H9 (cell line): ENCODE measurements at regions not wholly inside any gene's neighbourhood (a gene's known extent, or its start where the extent isn't known, plus 50 kb on each side); places are given as distances from the start of the nearest gene placed in this dataset.

ENCODE experiments used
- DNase-seq: peaks from one replicate; pipeline ENCODE4 v3.0.0-alpha.2; 2017
- H2AFZ ChIP-seq: one replicate; pipeline ENCODE4 v1.6.1; 2013; ENCODE audit warnings: mild to moderate bottlenecking, low read length, control low read depth, moderate library complexity
- H2AK5ac ChIP-seq: 2 replicates; pipeline ENCODE4 v1.6.1; 2013; ENCODE audit warnings: low read length, control low read depth, mixed read lengths; ENCODE audit not compliant: insufficient read length
- H2BK120ac ChIP-seq: one replicate; pipeline ENCODE4 v1.6.1; 2013; ENCODE audit warnings: low read depth, mild to moderate bottlenecking, low read length, control low read depth, inconsistent platforms; ENCODE audit not compliant: poor library complexity, severe bottlenecking
- H2BK12ac ChIP-seq: 2 replicates; pipeline ENCODE4 v1.6.1; 2013; ENCODE audit warnings: low read length, control low read depth, mixed read lengths, low read depth; ENCODE audit not compliant: insufficient read length
- H2BK15ac ChIP-seq: 2 replicates; pipeline ENCODE4 v1.6.1; 2013; ENCODE audit warnings: low read depth, low read length, control low read depth
- H2BK20ac ChIP-seq: one replicate; pipeline ENCODE4 v1.6.1; 2013; ENCODE audit warnings: low read depth, mild to moderate bottlenecking, low read length, control low read depth, inconsistent platforms; ENCODE audit not compliant: poor library complexity, severe bottlenecking
- H2BK5ac ChIP-seq: 2 replicates; pipeline ENCODE4 v1.6.1; 2013; ENCODE audit warnings: low read length, control low read depth, mixed read lengths; ENCODE audit not compliant: insufficient read length
- H3K14ac ChIP-seq: 2 replicates; pipeline ENCODE4 v1.6.1; 2013; ENCODE audit warnings: low read length, control low read depth; ENCODE audit not compliant: insufficient read depth
- H3K18ac ChIP-seq: 2 replicates; pipeline ENCODE4 v1.6.1; 2013; ENCODE audit warnings: low read depth, mild to moderate bottlenecking, mixed read lengths, low read length, control low read depth; ENCODE audit not compliant: insufficient read length
- H3K23ac ChIP-seq: 2 replicates; pipeline ENCODE4 v1.6.1; 2013; ENCODE audit warnings: low read length, control low read depth, mixed read lengths, low read depth; ENCODE audit not compliant: insufficient read length
- H3K23me2 ChIP-seq: 2 replicates; pipeline ENCODE4 v1.6.1; 2013; ENCODE audit warnings: low read depth, mild to moderate bottlenecking, mixed read lengths, low read length, control low read depth; ENCODE audit not compliant: insufficient read length, poor library complexity, severe bottlenecking
- H3K27ac ChIP-seq: 2 replicates; pipeline ENCODE4 v1.5.1; 2013; ENCODE audit warnings: low read length, control low read depth, mixed read lengths, low read depth; ENCODE audit not compliant: insufficient read length
- H3K27me3 ChIP-seq: 2 replicates; pipeline ENCODE4 v1.6.1; 2013; ENCODE audit warnings: low read length, control low read depth, inconsistent platforms; ENCODE audit not compliant: insufficient read depth
- H3K4ac ChIP-seq: 2 replicates; pipeline ENCODE4 v1.6.1; 2013; ENCODE audit warnings: low read depth, mild to moderate bottlenecking, control low read depth, inconsistent platforms, low read length, moderate library complexity
- H3K4me1 ChIP-seq: 2 replicates; pipeline ENCODE4 v1.6.1; 2013; ENCODE audit warnings: low read length, control low read depth, inconsistent platforms; ENCODE audit not compliant: insufficient read depth
- H3K4me2 ChIP-seq: 2 replicates; pipeline ENCODE4 v1.6.1; 2013; ENCODE audit warnings: low read length, control low read depth, mixed read lengths; ENCODE audit not compliant: insufficient read length, insufficient read depth
- H3K56ac ChIP-seq: 2 replicates; pipeline ENCODE4 v1.6.1; 2013; ENCODE audit warnings: low read depth, mild to moderate bottlenecking, mixed read lengths, low read length, control low read depth; ENCODE audit not compliant: insufficient read length
- H3K79me1 ChIP-seq: 2 replicates; pipeline ENCODE4 v1.6.1; 2013; ENCODE audit warnings: low read depth, mild to moderate bottlenecking, moderate library complexity, low read length, control low read depth, inconsistent platforms; ENCODE audit not compliant: insufficient read depth, poor library complexity, severe bottlenecking
- H3K79me2 ChIP-seq: 2 replicates; pipeline ENCODE4 v1.6.1; 2013; ENCODE audit warnings: low read length, control low read depth, inconsistent platforms; ENCODE audit not compliant: insufficient read depth
- H3K9ac ChIP-seq: 2 replicates; pipeline ENCODE4 v1.6.1; 2013; ENCODE audit warnings: low read length, control low read depth, mixed read lengths; ENCODE audit not compliant: insufficient read length; ENCODE audit errors: extremely low read depth
- H3K9me3 ChIP-seq: one replicate; pipeline ENCODE4 v1.6.1; 2013; ENCODE audit warnings: low read depth, low read length, inconsistent platforms; ENCODE audit not compliant: control insufficient read depth
- H3T11ph ChIP-seq: one replicate; pipeline ENCODE4 v1.6.1; 2013; ENCODE audit warnings: mild to moderate bottlenecking, low read length, control low read depth, inconsistent platforms
- H4K20me1 ChIP-seq: one replicate; pipeline ENCODE4 v1.6.1; 2013; ENCODE audit not compliant: control insufficient read depth, insufficient read length, insufficient read depth
- H4K5ac ChIP-seq: 2 replicates; pipeline ENCODE4 v1.6.1; 2013; ENCODE audit warnings: low read depth, mild to moderate bottlenecking, mixed read lengths, low read length, control low read depth; ENCODE audit not compliant: insufficient read length
- H4K8ac ChIP-seq: replicated peaks from 2 replicates; pipeline ENCODE4 v1.6.1; 2013; ENCODE audit warnings: low read length, control low read depth, mixed read lengths, low read depth; ENCODE audit not compliant: insufficient read length
- H4K91ac ChIP-seq: 2 replicates; pipeline ENCODE4 v1.6.1; 2013; ENCODE audit warnings: low read depth, mild to moderate bottlenecking, moderate library complexity, mixed read lengths, low read length, control low read depth; ENCODE audit not compliant: insufficient read length
- H3K27ac Mint-ChIP-seq, 3 experiments: 2 replicates in 2 of 3; 3 replicates in 1 of 3; pipeline ENCODE4 v1.8.0; 2020 to 2021; ENCODE audit warnings: mixed read lengths in 3 of 3, mild to moderate bottlenecking in 1 of 3, moderate library complexity in 1 of 3
- H3K27me3 Mint-ChIP-seq: 2 replicates; pipeline ENCODE4 v1.8.0; 2021; ENCODE audit warnings: low read depth, mild to moderate bottlenecking, moderate library complexity, mixed read lengths
- H3K36me3 Mint-ChIP-seq, 3 experiments: 2 replicates in 2 of 3; 3 replicates in 1 of 3; pipeline ENCODE4 v1.8.0; 2020 to 2021; ENCODE audit warnings: low read depth in 3 of 3, mixed read lengths in 3 of 3; ENCODE audit not compliant: insufficient read depth in 1 of 3
- H3K4me1 Mint-ChIP-seq, 2 experiments: 2 replicates each; pipeline ENCODE4 v1.8.0; 2020; ENCODE audit warnings: mixed read lengths in 2 of 2
- H3K4me3 Mint-ChIP-seq, 2 experiments: 2 replicates in 1 of 2; 3 replicates in 1 of 2; pipeline ENCODE4 v1.8.0; 2020 to 2021; ENCODE audit warnings: mild to moderate bottlenecking in 2 of 2, mixed read lengths in 2 of 2, moderate library complexity in 1 of 2
- H3K9me3 Mint-ChIP-seq, 2 experiments: 2 replicates in 1 of 2; 3 replicates in 1 of 2; pipeline ENCODE4 v1.8.0; 2020; ENCODE audit warnings: mild to moderate bottlenecking in 2 of 2, mixed read lengths in 2 of 2, moderate library complexity in 1 of 2
- CTCF ChIP-seq: fragments of 200-600 bp; sonication (generic); conservative IDR thresholded peaks from 3 replicates; pipeline ENCODE4 v1.8.0; 2021; ENCODE audit warnings: antibody characterized with exemption, mild to moderate bottlenecking
- whole genome bisulfite sequencing: extraction: QIAGEN DNeasy Blood & Tissue Kit; methylation state at CpG from one replicate; pipeline ENCODE4 v1.1.7; 2013; ENCODE audit warnings: missing lambda C conversion rate, low lambda C conversion rate, mixed read lengths; ENCODE audit not compliant: insufficient read length; ENCODE audit errors: extremely low coverage; 5-methylcytosine and 5-hydroxymethylcytosine counted together

DNA sequence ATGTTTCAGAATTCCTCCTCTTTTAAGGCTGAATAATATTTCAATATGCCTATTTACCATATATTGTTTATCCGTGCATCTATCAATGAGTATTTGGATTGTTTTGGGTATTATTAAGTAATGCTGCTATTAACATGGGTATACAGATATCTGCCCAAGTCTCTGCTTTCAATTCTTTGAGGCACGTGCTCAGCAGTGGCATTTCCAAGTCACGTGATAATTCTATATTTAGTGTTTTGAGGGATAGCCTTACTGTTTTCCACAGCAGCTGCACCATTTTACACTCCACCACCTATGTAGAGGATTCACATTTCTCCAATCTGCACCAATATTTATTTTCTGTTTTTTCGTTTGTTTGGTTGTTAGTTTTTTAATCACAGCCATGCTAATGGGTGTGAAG, 636.8 kb upstream of the ANKRD30A start:
- Histone ChIP-seq H4K8ac (no peak overlapping the region), H2AFZ (no peak overlapping the region), H2BK120ac (no peak overlapping the region), H2BK15ac (no peak overlapping the region), H3K79me2 (no peaks in the 10 kb centered on the region), H3K23ac (no peak overlapping the region), H2AK5ac (no peak overlapping the region), H3K9me3 (no peaks in the 10 kb centered on the region), H4K20me1 (no peaks in the 10 kb centered on the region), H3K4me1 (no peaks in the 10 kb centered on the region; the same call in 1 of the 2 replicates), H3K56ac (no peak overlapping the region), H3K4me2 (no peak overlapping the region), H3K4ac (no peak overlapping the region), H3K79me1 (no peaks in the 10 kb centered on the region), H3K14ac (no peak overlapping the region), H3K23me2 (no peaks in the 10 kb centered on the region), H3T11ph (no peak overlapping the region), H3K27ac (no peak overlapping the region), H3K27me3 (no peaks in the 10 kb centered on the region), H3K18ac (no peak overlapping the region), H4K91ac (no peak overlapping the region), H4K5ac (no peak overlapping the region), H2BK5ac (no peak overlapping the region), H2BK20ac (no peak overlapping the region), H3K9ac (no peak overlapping the region), H2BK12ac (no peak overlapping the region)
- TF ChIP-seq CTCF: no peak
- Mint-ChIP-seq H3K4me1 (peaks cover 11 to 22% of the 10 kb centered on the region in 2 experiments), H3K27ac (no peak overlapping the region), H3K4me3 (no peak overlapping the region), H3K9me3 (no peaks in the 10 kb centered on the region), H3K36me3 (no peaks in the 10 kb centered on the region; a peak in 1 of 7 replicates), H3K27me3 (no peaks in the 10 kb centered on the region)
- DNase-seq: no peak
- no CpG with 5 or more reads among the region's 4 CpGs for WGBS
